ENCODE measurements at regions not wholly inside any gene's neighbourhood (a gene's known extent, or its start where the extent isn't known, plus 50 kb on each side); places are given as distances from the start of the nearest gene placed in this dataset.

DNA sequence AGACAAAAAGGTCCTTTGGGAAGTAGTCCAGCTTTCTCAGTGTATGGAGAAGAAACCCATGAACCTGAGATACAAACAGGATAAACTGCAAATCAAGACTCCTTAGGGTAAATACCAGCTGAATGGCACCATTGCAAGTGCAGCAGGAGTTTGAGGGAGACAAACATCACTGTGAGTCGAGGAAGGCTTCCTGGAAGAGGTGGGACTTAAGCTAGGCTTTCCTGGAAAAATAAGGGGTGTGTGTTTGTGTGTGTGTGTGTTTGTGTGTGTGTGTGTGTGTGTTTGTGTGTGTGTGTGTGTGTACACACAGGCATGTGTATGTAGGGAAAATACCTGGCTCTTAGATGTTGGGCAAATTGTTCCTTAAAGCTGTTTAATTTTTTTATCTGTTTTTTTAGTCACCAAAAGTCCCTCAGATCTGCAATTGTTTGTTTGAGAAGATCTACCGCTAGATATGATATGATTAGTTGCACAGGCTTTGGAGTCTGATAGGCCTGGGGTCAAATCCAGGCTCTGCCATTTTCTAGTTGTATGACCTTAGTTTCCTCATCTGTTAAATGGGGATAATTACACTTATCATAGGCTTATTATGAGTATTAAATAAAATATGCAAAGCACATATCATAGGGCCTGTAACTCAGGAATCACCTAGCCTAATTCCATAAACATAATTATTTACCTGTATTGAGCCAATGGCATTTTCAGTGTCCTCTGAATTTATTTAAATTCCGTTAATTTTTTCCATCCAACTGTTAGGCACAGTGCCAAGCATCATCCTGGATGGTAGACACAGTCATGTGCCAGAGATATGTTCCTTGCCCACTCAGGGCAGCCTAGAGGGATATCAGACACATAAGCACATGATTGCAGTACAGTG lies 85.6 kb upstream of the EED start:
- no peaks in the 10 kb centered on the region for H3K27me3 ChIP-seq
- TF ChIP-seq POLR2A (IDR thresholded peaks at IDR 0.05) (no peak), POLR2AphosphoS5 (IDR thresholded peaks at IDR 0.05) (no peak), EP300 (IDR thresholded peaks at IDR 0.05; ENCODE audit: low read depth) (no peak)
- TF ChIP-seq, protein P1, sequence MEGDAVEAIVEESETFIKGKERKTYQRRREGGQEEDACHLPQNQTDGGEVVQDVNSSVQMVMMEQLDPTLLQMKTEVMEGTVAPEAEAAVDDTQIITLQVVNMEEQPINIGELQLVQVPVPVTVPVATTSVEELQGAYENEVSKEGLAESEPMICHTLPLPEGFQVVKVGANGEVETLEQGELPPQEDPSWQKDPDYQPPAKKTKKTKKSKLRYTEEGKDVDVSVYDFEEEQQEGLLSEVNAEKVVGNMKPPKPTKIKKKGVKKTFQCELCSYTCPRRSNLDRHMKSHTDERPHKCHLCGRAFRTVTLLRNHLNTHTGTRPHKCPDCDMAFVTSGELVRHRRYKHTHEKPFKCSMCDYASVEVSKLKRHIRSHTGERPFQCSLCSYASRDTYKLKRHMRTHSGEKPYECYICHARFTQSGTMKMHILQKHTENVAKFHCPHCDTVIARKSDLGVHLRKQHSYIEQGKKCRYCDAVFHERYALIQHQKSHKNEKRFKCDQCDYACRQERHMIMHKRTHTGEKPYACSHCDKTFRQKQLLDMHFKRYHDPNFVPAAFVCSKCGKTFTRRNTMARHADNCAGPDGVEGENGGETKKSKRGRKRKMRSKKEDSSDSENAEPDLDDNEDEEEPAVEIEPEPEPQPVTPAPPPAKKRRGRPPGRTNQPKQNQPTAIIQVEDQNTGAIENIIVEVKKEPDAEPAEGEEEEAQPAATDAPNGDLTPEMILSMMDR (IDR thresholded peaks at IDR 0.05): no peak
- in situ Hi-C loops (cut with MboI; ENCODE audit: low pct_ligation_motif_present in 1 of 4, low pct_unique_long_range_greater_than_20kb in 1 of 4, low sequenced_read_pairs in 3 of 4) (no loop called here), intact Hi-C loops (cut with DNase I; ENCODE audit: low total_unique reads) (no loop called here)
- H3K9me3 ChIP-seq: no peaks in the 10 kb centered on the region
- DNase-seq: no peak
- H3K4me3 ChIP-seq: no peak overlapping the region
- H3K4me1 ChIP-seq: peaks cover 0 to 29% (median 12%) of the 10 kb centered on the region in 4 donors
- H3K27ac ChIP-seq: no peak overlapping the region
- no peaks in the 10 kb centered on the region for H3K36me3 ChIP-seq
- WGBS, 2 donors (ENCODE audit: low coverage in 1 of 2): 77 to 85% methylated on average over 3 of the region's 3 CpGs

DNA sequence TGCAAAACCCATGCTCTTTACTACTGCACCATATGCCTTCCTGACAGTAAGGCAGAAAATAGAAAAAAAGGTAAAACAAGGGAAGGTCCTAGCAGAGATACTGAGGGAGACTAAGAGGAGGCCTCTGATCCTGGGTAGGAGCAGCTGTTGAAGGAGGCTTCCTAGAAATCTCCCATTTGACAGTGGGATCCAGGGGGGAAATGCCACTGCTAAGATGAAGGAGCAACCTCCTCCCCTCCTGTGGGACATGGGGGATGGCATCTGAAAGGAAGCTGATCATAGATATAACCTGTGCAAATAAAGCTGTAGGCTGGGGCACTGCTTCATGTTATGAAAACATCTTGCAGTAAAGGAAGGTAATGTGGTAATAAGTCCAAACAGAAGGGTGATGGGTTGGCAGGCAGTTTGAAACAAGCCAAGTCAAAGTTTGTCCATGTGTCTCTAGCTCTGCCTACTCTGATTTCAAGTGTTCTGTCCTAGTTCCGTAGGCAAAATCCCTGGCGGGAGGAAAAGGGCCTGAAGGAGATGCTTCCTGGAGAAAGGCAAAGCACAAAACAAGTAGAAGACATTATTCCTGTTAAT lies 86.7 kb upstream of the EED start:
- no peak overlapping the region for H3K4me3 ChIP-seq
- intact Hi-C loops (cut with DNase I; ENCODE audit: low total_unique reads) (no loop called here), in situ Hi-C loops (cut with MboI; ENCODE audit: low pct_ligation_motif_present in 1 of 4, low pct_unique_long_range_greater_than_20kb in 1 of 4, low sequenced_read_pairs in 3 of 4) (no loop called here)
- no peak overlapping the region for H3K27ac ChIP-seq
- no peaks in the 10 kb centered on the region for H3K9me3 ChIP-seq
- DNase-seq: no peak
- TF ChIP-seq EP300 (IDR thresholded peaks at IDR 0.05; ENCODE audit: low read depth): no peak
- no peaks in the 10 kb centered on the region for H3K27me3 ChIP-seq
- H3K36me3 ChIP-seq: no peaks in the 10 kb centered on the region
- H3K4me1 ChIP-seq: peaks cover 0 to 38% (median 12%) of the 10 kb centered on the region in 4 donors
- WGBS, 2 donors (ENCODE audit: low coverage in 1 of 2): 93 to 100% methylated on average over 2 of the region's 2 CpGs

DNA sequence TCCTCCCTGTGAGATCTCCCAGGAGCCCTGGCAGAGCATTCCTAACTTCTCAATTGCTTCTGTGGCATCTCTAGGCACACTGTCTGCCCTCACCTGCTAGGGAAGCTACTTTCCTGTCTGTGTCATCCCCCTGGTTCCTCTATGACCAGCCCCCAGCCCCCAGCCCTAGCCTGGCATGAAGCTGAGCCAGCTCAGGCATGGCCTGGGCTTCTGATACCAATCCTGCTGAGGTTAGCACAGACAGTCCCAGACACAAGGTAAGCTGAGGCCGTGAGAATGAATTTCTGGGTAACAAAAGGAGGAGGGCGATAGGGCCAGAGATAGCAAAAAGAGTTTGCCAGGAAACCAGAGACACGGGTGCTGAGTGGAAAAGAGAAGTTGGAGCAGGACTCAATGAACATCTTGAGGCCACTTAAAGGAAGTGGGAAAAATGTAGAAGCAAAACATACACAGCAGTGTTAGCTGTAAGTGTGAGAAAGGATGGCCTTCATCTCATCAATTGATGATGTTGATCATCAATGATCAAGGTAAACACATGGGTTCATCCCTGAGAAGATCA lies 87.6 kb upstream of the PICALM start:
- Histone ChIP-seq H3K4me1 (peaks cover 7 to 39% (median 14%) of the 10 kb centered on the region in 4 donors), H3K27ac (no peak overlapping the region), H3K36me3 (no peaks in the 10 kb centered on the region), H3K9me3 (no peaks in the 10 kb centered on the region), H3K4me3 (no peak overlapping the region), H3K27me3 (no peaks in the 10 kb centered on the region)
- intact Hi-C loops (cut with DNase I; ENCODE audit: low total_unique reads) (no loop called here), in situ Hi-C loops (cut with MboI; ENCODE audit: low pct_ligation_motif_present in 1 of 4, low pct_unique_long_range_greater_than_20kb in 1 of 4, low sequenced_read_pairs in 3 of 4) (no loop called here)
- DNase-seq: no peak
- TF ChIP-seq POLR2AphosphoS5 (IDR thresholded peaks at IDR 0.05): no peak
- no peak for TF ChIP-seq POLR2A (IDR thresholded peaks at IDR 0.05)
- TF ChIP-seq, protein P1 (IDR thresholded peaks at IDR 0.05): no peak
- no peak for TF ChIP-seq EP300 (IDR thresholded peaks at IDR 0.05; ENCODE audit: low read depth)
- 71 to 81% methylated on average over 3 of the region's 3 CpGs for WGBS, 2 donors (ENCODE audit: low coverage in 1 of 2)

DNA sequence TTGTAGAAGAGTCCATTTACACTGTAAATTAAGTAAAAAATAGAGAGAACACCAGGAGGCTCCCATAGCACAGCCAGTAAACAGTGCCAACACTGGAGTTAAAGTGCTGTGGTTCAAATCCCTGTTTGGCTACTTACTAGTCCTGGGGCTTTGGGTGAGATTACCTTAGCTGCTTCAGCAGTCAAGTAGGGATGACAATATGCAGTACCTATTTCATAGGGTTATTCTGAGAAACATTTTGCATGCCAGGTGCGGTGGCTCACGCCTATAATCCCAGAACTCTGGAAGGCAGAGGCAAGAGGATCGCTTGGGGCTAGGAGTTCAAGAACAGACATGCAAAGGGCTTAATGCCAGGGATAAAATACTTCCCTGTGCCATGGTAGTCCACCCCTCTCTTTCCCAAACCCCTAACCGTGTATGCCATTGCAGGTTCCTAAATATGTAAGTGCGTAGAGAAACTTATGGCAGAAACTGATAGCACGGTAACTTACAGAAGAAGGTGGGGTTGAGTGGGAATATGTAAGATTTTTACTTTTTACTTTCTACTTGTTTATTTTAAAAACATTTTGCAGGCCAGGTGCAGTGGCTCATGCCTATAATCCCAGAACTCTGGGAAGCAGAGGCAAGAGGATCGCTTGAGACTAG lies 86.4 kb upstream of the PICALM start:
- in situ Hi-C loops (cut with MboI; ENCODE audit: low pct_ligation_motif_present in 1 of 4, low pct_unique_long_range_greater_than_20kb in 1 of 4, low sequenced_read_pairs in 3 of 4) (no loop called here), intact Hi-C loops (cut with DNase I; ENCODE audit: low total_unique reads) (no loop called here)
- no peaks in the 10 kb centered on the region for H3K36me3 ChIP-seq
- no peak overlapping the region for H3K27ac ChIP-seq
- DNase-seq: no peak
- H3K4me1 ChIP-seq: peaks cover 15 to 42% (median 17%) of the 10 kb centered on the region in 4 donors
- H3K9me3 ChIP-seq: no peaks in the 10 kb centered on the region
- H3K4me3 ChIP-seq: no peak overlapping the region
- 92 to 95% methylated on average over 6 to 7 of the region's 7 CpGs for WGBS, 2 donors (ENCODE audit: low coverage in 1 of 2)
- no peaks in the 10 kb centered on the region for H3K27me3 ChIP-seq
- TF ChIP-seq EP300 (IDR thresholded peaks at IDR 0.05; ENCODE audit: low read depth) (no peak), POLR2A (IDR thresholded peaks at IDR 0.05) (no peak), POLR2AphosphoS5 (IDR thresholded peaks at IDR 0.05) (no peak)
- TF ChIP-seq, protein P1 (IDR thresholded peaks at IDR 0.05): no peak

All from transverse colon (tissue), 4 donors.